NCI-H460 (cell line): ENCODE measurements at regions not wholly inside any gene's neighbourhood (a gene's known extent, or its start where the extent isn't known, plus 50 kb on each side); places are given as distances from the start of the nearest gene placed in this dataset.

Source experiments
- DNase-seq: peaks from one replicate; pipeline ENCODE4 v3.0.0-alpha.2; 2016; ENCODE audit warnings: low read depth; ENCODE audit errors: extremely low read depth

GRCh38 chr20:51163996-51164600 lies 141.2 kb upstream of the KCNG1 start:
- DNase-seq: no peak

- DNase-seq: no peak
Measured at GRCh38 chr20:51162015-51162414, 139.1 kb upstream of the KCNG1 start.

- no peak for DNase-seq
Measured at GRCh38 chr20:51160821-51161220, 137.9 kb upstream of the KCNG1 start.

GRCh38 chr20:51159981-51160380 lies 137.1 kb upstream of the KCNG1 start:
- no peak for DNase-seq

GRCh38 chr20:51159303-51159702 lies 136.4 kb upstream of the KCNG1 start:
- DNase-seq: no peak

- no peak for DNase-seq
Measured at GRCh38 chr20:51158226-51158625, 135.3 kb upstream of the KCNG1 start.

GRCh38 chr20:51156041-51156982 lies 133.4 kb upstream of the KCNG1 start:
- DNase-seq: no peak

GRCh38 chr20:51154708-51155690 lies 132.1 kb upstream of the KCNG1 start:
- DNase-seq: no peak

GRCh38 chr20:51153867-51154707 lies 131.2 kb upstream of the KCNG1 start:
- no peak for DNase-seq

- no peak for DNase-seq
Measured at GRCh38 chr20:51148941-51149340, 126.0 kb upstream of the KCNG1 start.

GRCh38 chr20:51144476-51144875 lies 121.6 kb upstream of the KCNG1 start:
- no peak for DNase-seq

GRCh38 chr20:51143652-51144051 lies 120.7 kb upstream of the KCNG1 start:
- DNase-seq: no peak

- no peak for DNase-seq
Measured at GRCh38 chr20:51142448-51142847, 119.5 kb upstream of the KCNG1 start.

GRCh38 chr20:51140671-51141070 lies 117.8 kb upstream of the KCNG1 start:
- DNase-seq: no peak

GRCh38 chr20:51139891-51140290 lies 117.0 kb upstream of the KCNG1 start:
- DNase-seq: no peak

GRCh38 chr20:51138576-51138975 lies 115.7 kb upstream of the KCNG1 start:
- no peak for DNase-seq

GRCh38 chr20:51137461-51137860 lies 114.6 kb upstream of the KCNG1 start:
- no peak for DNase-seq

- no peak for DNase-seq
Measured at GRCh38 chr20:51135926-51136715, 113.2 kb upstream of the KCNG1 start.

GRCh38 chr20:51134405-51134804 lies 111.5 kb upstream of the KCNG1 start:
- no peak for DNase-seq
